Loucy (cell line): ENCODE measurements at regions not wholly inside any gene's neighbourhood (a gene's known extent, or its start where the extent isn't known, plus 50 kb on each side); places are given as distances from the start of the nearest gene placed in this dataset.

Experiments used
- CTCF ChIP-seq: fragments of 200-600 bp; sonication (generic); conservative IDR thresholded peaks from 2 replicates; pipeline ENCODE4 v1.5.1; 2014; ENCODE audit warnings: mild to moderate bottlenecking, antibody characterized with exemption, low read length
- EZH2phosphoT487 ChIP-seq: fragments of 200-600 bp; IDR thresholded peaks from 2 replicates; pipeline ENCODE4 v1.6.1; 2018; ENCODE audit warnings: antibody characterized with exemption, mild to moderate bottlenecking, moderate library complexity, borderline replicate concordance

DNA sequence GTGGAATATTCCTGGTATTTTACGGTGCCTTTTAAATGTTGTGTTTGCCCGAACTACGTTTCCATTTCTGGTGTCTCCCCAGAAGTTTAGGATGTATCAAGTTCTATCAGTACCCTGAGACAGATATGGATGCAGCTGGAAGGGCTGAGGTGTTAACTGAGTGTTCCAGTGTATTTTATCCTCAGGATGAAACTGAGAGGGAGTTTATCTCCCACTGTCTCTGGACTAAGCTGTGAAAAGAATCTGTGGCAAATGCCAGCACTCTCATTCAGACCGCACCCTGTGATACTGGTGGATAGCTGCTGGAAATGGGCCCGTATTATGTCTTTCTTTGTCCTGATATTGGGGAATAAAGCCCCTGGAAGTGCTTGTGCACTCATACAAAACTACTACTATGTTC, 887.2 kb upstream of the TYRP1 start:
- no peak for TF ChIP-seq CTCF
- no peak for TF ChIP-seq EZH2phosphoT487
